ENCODE measurements at regions not wholly inside any gene's neighbourhood (a gene's known extent, or its start where the extent isn't known, plus 50 kb on each side); places are given as distances from the start of the nearest gene placed in this dataset.

GRCh38 chr10:83678850-83679249 is 460.5 kb upstream of the GHITM start:
- Histone ChIP-seq H3K4me1 (ENCODE audit: insufficient read depth, low read length) (no peaks in the 10 kb centered on the region), H4K20me1 (ENCODE audit: low read length) (no peaks in the 10 kb centered on the region), H3K9me3 (ENCODE audit: low read length) (no peaks in the 10 kb centered on the region), H3K36me3 (ENCODE audit: low read depth, low read length) (no peaks in the 10 kb centered on the region), H3K9ac (ENCODE audit: low read length) (no peak overlapping the region), H2AFZ (ENCODE audit: low read length) (no peak overlapping the region), H3K4me2 (ENCODE audit: low read length) (no peak overlapping the region), H3K79me2 (ENCODE audit: low read length) (no peaks in the 10 kb centered on the region), H3K4me3 (ENCODE audit: low read length) (no peak overlapping the region), H3K27ac (ENCODE audit: low read length) (no peak overlapping the region), H3F3A (ENCODE audit: low read length, unreplicated experiment) (no peaks in the 10 kb centered on the region), H3K9me2 (replicated peaks; ENCODE audit: low read length) (no peaks in the 10 kb centered on the region), H3K27me3 (ENCODE audit: low read length) (no peaks in the 10 kb centered on the region)
- ATAC-seq (no peak), DNase-seq (no peak)
- no TSS peak for BruUV-seq (replicated peaks)
- intact Hi-C loops (cut with micrococcal nuclease): no loop called here
- TF ChIP-seq EZH2phosphoT487 (IDR thresholded peaks at IDR 0.05; ENCODE audit: borderline replicate concordance, low read length): no peak
- TF ChIP-seq EZH2 (IDR thresholded peaks at IDR 0.05; ENCODE audit: low read length, unreplicated experiment): no peak
- TF ChIP-seq, protein P1, sequence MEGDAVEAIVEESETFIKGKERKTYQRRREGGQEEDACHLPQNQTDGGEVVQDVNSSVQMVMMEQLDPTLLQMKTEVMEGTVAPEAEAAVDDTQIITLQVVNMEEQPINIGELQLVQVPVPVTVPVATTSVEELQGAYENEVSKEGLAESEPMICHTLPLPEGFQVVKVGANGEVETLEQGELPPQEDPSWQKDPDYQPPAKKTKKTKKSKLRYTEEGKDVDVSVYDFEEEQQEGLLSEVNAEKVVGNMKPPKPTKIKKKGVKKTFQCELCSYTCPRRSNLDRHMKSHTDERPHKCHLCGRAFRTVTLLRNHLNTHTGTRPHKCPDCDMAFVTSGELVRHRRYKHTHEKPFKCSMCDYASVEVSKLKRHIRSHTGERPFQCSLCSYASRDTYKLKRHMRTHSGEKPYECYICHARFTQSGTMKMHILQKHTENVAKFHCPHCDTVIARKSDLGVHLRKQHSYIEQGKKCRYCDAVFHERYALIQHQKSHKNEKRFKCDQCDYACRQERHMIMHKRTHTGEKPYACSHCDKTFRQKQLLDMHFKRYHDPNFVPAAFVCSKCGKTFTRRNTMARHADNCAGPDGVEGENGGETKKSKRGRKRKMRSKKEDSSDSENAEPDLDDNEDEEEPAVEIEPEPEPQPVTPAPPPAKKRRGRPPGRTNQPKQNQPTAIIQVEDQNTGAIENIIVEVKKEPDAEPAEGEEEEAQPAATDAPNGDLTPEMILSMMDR (conservative IDR thresholded peaks at IDR 0.05; ENCODE audit: low read depth, low read length): no peak
- POLR2A ChIA-PET (ENCODE audit: unreplicated experiment): no interaction called here
- CTCF ChIA-PET: no interaction called here

GRCh38 chr10:83680470-83680891 is 458.8 kb upstream of the GHITM start:
- Histone ChIP-seq H3K9me2 (replicated peaks; ENCODE audit: low read length) (no peaks in the 10 kb centered on the region), H3K4me3 (ENCODE audit: low read length) (no peak overlapping the region), H2AFZ (ENCODE audit: low read length) (no peak overlapping the region), H3K36me3 (ENCODE audit: low read depth, low read length) (no peaks in the 10 kb centered on the region), H3K9ac (ENCODE audit: low read length) (no peak overlapping the region), H3K4me1 (ENCODE audit: insufficient read depth, low read length) (no peaks in the 10 kb centered on the region), H3K4me2 (ENCODE audit: low read length) (no peak overlapping the region), H3K27ac (ENCODE audit: low read length) (no peak overlapping the region), H3F3A (ENCODE audit: low read length, unreplicated experiment) (no peaks in the 10 kb centered on the region), H4K20me1 (ENCODE audit: low read length) (no peaks in the 10 kb centered on the region), H3K9me3 (ENCODE audit: low read length) (no peaks in the 10 kb centered on the region), H3K27me3 (ENCODE audit: low read length) (no peaks in the 10 kb centered on the region), H3K79me2 (ENCODE audit: low read length) (no peaks in the 10 kb centered on the region)
- ChIA-PET POLR2A (ENCODE audit: unreplicated experiment) (no interaction called here), CTCF (no interaction called here)
- ATAC-seq (no peak), DNase-seq (no peak)
- TF ChIP-seq EZH2phosphoT487 (IDR thresholded peaks at IDR 0.05; ENCODE audit: borderline replicate concordance, low read length): no peak
- TF ChIP-seq, protein P1 (conservative IDR thresholded peaks at IDR 0.05; ENCODE audit: low read depth, low read length): no peak
- intact Hi-C loops (cut with micrococcal nuclease): no loop called here
- no TSS peak for BruUV-seq (replicated peaks)

GRCh38 chr10:83682414-83682813 is 456.9 kb upstream of the GHITM start:
- POLR2A ChIA-PET (ENCODE audit: unreplicated experiment): no interaction called here

More at GRCh38 chr10:83682414-83682813, 456.9 kb upstream of the GHITM start:
- TF ChIP-seq EZH2 (IDR thresholded peaks at IDR 0.05; ENCODE audit: low read length, unreplicated experiment): no peak
- TF ChIP-seq EZH2phosphoT487 (IDR thresholded peaks at IDR 0.05; ENCODE audit: borderline replicate concordance, low read length): no peak
- TF ChIP-seq, protein P1 (conservative IDR thresholded peaks at IDR 0.05; ENCODE audit: low read depth, low read length): no peak
- no peaks in the 10 kb centered on the region for H3K36me3 ChIP-seq (ENCODE audit: low read depth, low read length)
- no peak overlapping the region for H2AFZ ChIP-seq (ENCODE audit: low read length)
- no peaks in the 10 kb centered on the region for H3K79me2 ChIP-seq (ENCODE audit: low read length)
- H3K4me3 ChIP-seq (ENCODE audit: low read length): no peak overlapping the region
- H3K9me3 ChIP-seq (ENCODE audit: low read length): no peaks in the 10 kb centered on the region
- DNase-seq (no peak), ATAC-seq (no peak)
- H3K9ac ChIP-seq (ENCODE audit: low read length): no peak overlapping the region
- no peak overlapping the region for H3K4me2 ChIP-seq (ENCODE audit: low read length)
- no TSS peak for BruUV-seq (replicated peaks)
- CTCF ChIA-PET: no interaction called here
- H3K4me1 ChIP-seq (ENCODE audit: insufficient read depth, low read length): no peaks in the 10 kb centered on the region
- no peaks in the 10 kb centered on the region for H4K20me1 ChIP-seq (ENCODE audit: low read length)
- H3K27me3 ChIP-seq (ENCODE audit: low read length): no peaks in the 10 kb centered on the region
- H3K9me2 ChIP-seq (replicated peaks; ENCODE audit: low read length): no peaks in the 10 kb centered on the region
- intact Hi-C loops (cut with micrococcal nuclease): no loop called here
- H3F3A ChIP-seq (ENCODE audit: low read length, unreplicated experiment): no peaks in the 10 kb centered on the region
- H3K27ac ChIP-seq (ENCODE audit: low read length): no peak overlapping the region

All from PC-3 (cell line).